ENCODE measurements at regions not wholly inside any gene's neighbourhood (a gene's known extent, or its start where the extent isn't known, plus 50 kb on each side); places are given as distances from the start of the nearest gene placed in this dataset.

DNA sequence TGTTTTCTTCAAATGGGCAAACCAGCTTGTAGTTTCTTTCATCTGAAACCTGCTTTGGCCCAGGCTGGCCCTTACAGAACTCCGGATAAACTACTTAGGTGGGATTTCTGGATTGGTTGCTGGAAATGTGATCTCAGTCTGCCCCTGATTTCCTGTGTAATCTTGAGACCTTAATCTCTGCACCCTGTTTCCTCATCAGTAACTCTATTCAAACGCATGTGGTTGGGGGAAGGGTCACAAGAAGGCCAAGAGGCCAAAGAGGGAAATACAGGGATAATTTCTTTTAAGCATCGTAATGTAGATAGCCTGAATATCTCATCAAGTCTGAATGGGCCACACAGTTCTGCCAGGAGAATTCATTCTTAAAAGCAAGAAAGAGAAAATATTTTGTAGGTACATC, 483.6 kb downstream of the LTN1 start:
- no TSS peak for BruUV-seq (replicated peaks)
- H3K4me3 ChIP-seq (ENCODE audit: low read depth, low read length) = no peak overlapping the region
- H3K4me3 Mint-ChIP-seq (ENCODE audit: unreplicated experiment) = no peak overlapping the region
- DNase-seq = no peak
- CTCF ChIA-PET = no interaction called here
- peaks cover 16% of the 10 kb centered on the region for H3K9me3 Mint-ChIP-seq (ENCODE audit: unreplicated experiment)
- no peaks in the 10 kb centered on the region for H3K4me1 ChIP-seq
- TF ChIP-seq, protein P1, sequence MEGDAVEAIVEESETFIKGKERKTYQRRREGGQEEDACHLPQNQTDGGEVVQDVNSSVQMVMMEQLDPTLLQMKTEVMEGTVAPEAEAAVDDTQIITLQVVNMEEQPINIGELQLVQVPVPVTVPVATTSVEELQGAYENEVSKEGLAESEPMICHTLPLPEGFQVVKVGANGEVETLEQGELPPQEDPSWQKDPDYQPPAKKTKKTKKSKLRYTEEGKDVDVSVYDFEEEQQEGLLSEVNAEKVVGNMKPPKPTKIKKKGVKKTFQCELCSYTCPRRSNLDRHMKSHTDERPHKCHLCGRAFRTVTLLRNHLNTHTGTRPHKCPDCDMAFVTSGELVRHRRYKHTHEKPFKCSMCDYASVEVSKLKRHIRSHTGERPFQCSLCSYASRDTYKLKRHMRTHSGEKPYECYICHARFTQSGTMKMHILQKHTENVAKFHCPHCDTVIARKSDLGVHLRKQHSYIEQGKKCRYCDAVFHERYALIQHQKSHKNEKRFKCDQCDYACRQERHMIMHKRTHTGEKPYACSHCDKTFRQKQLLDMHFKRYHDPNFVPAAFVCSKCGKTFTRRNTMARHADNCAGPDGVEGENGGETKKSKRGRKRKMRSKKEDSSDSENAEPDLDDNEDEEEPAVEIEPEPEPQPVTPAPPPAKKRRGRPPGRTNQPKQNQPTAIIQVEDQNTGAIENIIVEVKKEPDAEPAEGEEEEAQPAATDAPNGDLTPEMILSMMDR (IDR thresholded peaks at IDR 0.05; ENCODE audit: insufficient read depth in 1 of 2, low read depth in 1 of 2, low read length in 1 of 2, severe bottlenecking in 1 of 2, unreplicated experiment in 1 of 2) = no peak
- no peak overlapping the region for H3K27ac Mint-ChIP-seq (ENCODE audit: unreplicated experiment)
- no peaks in the 10 kb centered on the region for H3K27me3 ChIP-seq (replicated peaks; ENCODE audit: control insufficient read depth, insufficient read depth, low read length)
- H3K36me3 Mint-ChIP-seq (ENCODE audit: insufficient read depth, unreplicated experiment) = no peaks in the 10 kb centered on the region
- H3K36me3 ChIP-seq (ENCODE audit: control insufficient read depth, insufficient read depth, low read length) = no peaks in the 10 kb centered on the region
- intact Hi-C loops (cut with micrococcal nuclease; ENCODE audit: unreplicated experiment) = no loop called here
- no peaks in the 10 kb centered on the region for H3K4me1 Mint-ChIP-seq (ENCODE audit: low read depth, unreplicated experiment)
- H3K9me3 ChIP-seq = no peaks in the 10 kb centered on the region
- POLR2A ChIA-PET = no interaction called here
- H3K27me3 Mint-ChIP-seq (ENCODE audit: insufficient read depth, unreplicated experiment) = no peaks in the 10 kb centered on the region

DNA sequence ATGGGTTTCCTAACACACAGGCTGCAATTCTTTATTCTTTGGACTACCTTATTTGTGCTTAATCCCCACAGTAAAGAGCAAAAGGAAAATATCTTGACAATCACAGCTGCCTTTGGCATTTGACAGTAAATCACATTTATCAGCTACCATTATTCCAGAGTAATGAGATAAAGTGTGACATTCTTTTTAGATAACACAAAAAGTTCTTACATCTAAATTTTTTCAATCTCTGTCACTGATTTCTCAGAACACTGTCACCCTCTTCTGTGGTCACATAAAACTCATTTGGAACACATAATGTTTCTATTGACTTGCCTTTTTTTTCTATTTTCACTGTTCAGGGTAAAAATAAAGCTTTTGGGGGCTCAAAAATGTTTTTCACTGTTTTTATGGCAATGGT, 484.6 kb downstream of the LTN1 start:
- no peaks in the 10 kb centered on the region for H3K36me3 Mint-ChIP-seq (ENCODE audit: insufficient read depth, unreplicated experiment)
- no peak for DNase-seq
- no TSS peak for BruUV-seq (replicated peaks)
- no peak overlapping the region for H3K27ac Mint-ChIP-seq (ENCODE audit: unreplicated experiment)
- Histone ChIP-seq H3K4me1 (no peaks in the 10 kb centered on the region), H3K27me3 (replicated peaks; ENCODE audit: control insufficient read depth, insufficient read depth, low read length) (no peaks in the 10 kb centered on the region), H3K36me3 (ENCODE audit: control insufficient read depth, insufficient read depth, low read length) (no peaks in the 10 kb centered on the region), H3K9me3 (no peaks in the 10 kb centered on the region), H3K4me3 (ENCODE audit: low read depth, low read length) (no peak overlapping the region)
- intact Hi-C loops (cut with micrococcal nuclease; ENCODE audit: unreplicated experiment) = no loop called here
- no peaks in the 10 kb centered on the region for H3K27me3 Mint-ChIP-seq (ENCODE audit: insufficient read depth, unreplicated experiment)
- TF ChIP-seq, protein P1 (IDR thresholded peaks at IDR 0.05; ENCODE audit: insufficient read depth in 1 of 2, low read depth in 1 of 2, low read length in 1 of 2, severe bottlenecking in 1 of 2, unreplicated experiment in 1 of 2) = no peak
- ChIA-PET POLR2A (no interaction called here), CTCF (no interaction called here)
- peaks cover 16% of the 10 kb centered on the region for H3K9me3 Mint-ChIP-seq (ENCODE audit: unreplicated experiment)
- H3K4me3 Mint-ChIP-seq (ENCODE audit: unreplicated experiment) = no peak overlapping the region
- no peaks in the 10 kb centered on the region for H3K4me1 Mint-ChIP-seq (ENCODE audit: low read depth, unreplicated experiment)

DNA sequence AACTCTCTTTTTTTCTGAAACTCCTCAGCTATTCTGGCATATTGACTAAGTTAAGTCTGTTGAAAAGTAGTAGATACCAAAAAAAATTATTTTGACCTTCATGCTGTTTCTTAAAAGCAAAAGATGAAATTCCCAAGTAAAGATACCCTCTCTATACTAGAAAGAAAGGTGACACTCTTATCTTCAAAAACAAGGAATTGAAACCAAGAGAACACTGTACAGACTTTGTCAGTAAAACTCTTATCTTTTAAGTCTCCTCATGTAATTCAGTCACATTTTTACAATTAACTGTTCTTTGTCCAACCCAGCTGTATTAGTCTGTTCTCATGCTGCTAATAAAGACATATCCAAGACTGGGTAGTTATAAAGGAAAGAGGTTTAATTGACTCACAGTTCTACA, 496.2 kb downstream of the LTN1 start:
- Mint-ChIP-seq H3K4me1 (ENCODE audit: low read depth, unreplicated experiment) (peaks cover 7% of the 10 kb centered on the region), H3K27ac (ENCODE audit: unreplicated experiment) (no peak overlapping the region), H3K4me3 (ENCODE audit: unreplicated experiment) (no peak overlapping the region), H3K36me3 (ENCODE audit: insufficient read depth, unreplicated experiment) (no peaks in the 10 kb centered on the region), H3K9me3 (ENCODE audit: unreplicated experiment) (no peaks in the 10 kb centered on the region), H3K27me3 (ENCODE audit: insufficient read depth, unreplicated experiment) (no peaks in the 10 kb centered on the region)
- Histone ChIP-seq H3K36me3 (ENCODE audit: control insufficient read depth, insufficient read depth, low read length) (no peaks in the 10 kb centered on the region), H3K9me3 (no peaks in the 10 kb centered on the region), H3K4me1 (no peaks in the 10 kb centered on the region), H3K4me3 (ENCODE audit: low read depth, low read length) (no peak overlapping the region), H3K27me3 (replicated peaks; ENCODE audit: control insufficient read depth, insufficient read depth, low read length) (no peaks in the 10 kb centered on the region)
- TF ChIP-seq, protein P1 (IDR thresholded peaks at IDR 0.05; ENCODE audit: insufficient read depth in 1 of 2, low read depth in 1 of 2, low read length in 1 of 2, severe bottlenecking in 1 of 2, unreplicated experiment in 1 of 2) = no peak
- POLR2A ChIA-PET = interaction anchor here (0.6 kb wide), 1 partner anchor 1097 kb away, joined by 3 read pairs; no protein-coding TSS in a partner anchor
- intact Hi-C loops (cut with micrococcal nuclease; ENCODE audit: unreplicated experiment) = no loop called here
- DNase-seq = no peak
- CTCF ChIA-PET = no interaction called here
- no TSS peak for BruUV-seq (replicated peaks)

All from Caco-2 (cell line).